ENCODE measurements at regions not wholly inside any gene's neighbourhood (a gene's known extent, or its start where the extent isn't known, plus 50 kb on each side); places are given as distances from the start of the nearest gene placed in this dataset.

DNA sequence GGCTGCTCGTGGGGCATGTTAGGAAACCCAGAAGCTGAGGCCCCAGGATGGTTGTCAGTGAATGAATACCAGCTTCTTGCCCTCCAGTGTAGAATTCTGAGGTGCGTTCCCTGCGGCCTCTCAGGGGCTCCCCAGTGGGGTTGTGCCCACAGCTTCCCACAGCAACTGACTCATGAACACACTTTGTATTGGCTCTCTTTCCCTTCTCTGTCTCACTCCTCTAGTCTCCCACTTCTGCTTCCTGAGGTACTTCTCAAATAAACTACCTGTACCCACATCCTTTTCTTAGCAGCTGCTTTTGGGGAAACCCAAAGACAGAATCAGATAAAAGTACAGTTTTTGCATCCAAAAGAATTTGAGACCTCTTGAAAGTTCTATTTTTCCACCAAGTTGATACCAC is 107.7 kb upstream of the JAG1 start:
- TF ChIP-seq GATA3 (IDR thresholded peaks at IDR 0.05; ENCODE audit: low read depth, low read length) (no peak), GATA2 (IDR thresholded peaks at IDR 0.05; ENCODE audit: low read depth, low read length) (no peak)

Data from SH-SY5Y (cell line).